NCI-H2227 (cell line): ENCODE measurements at regions not wholly inside any gene's neighbourhood (a gene's known extent, or its start where the extent isn't known, plus 50 kb on each side); places are given as distances from the start of the nearest gene placed in this dataset.
"Not testable (repeated sequence)": the region's sequence is repeated elsewhere in the genome, so short reads cannot be mapped to it uniquely, and the experiment has no call there.

ENCODE experiments used
- DNase-seq: peaks from one replicate; lab custom pipeline; 2025; ENCODE audit not compliant: unreplicated experiment; lab: John Stamatoyannopoulos, UW

DNA sequence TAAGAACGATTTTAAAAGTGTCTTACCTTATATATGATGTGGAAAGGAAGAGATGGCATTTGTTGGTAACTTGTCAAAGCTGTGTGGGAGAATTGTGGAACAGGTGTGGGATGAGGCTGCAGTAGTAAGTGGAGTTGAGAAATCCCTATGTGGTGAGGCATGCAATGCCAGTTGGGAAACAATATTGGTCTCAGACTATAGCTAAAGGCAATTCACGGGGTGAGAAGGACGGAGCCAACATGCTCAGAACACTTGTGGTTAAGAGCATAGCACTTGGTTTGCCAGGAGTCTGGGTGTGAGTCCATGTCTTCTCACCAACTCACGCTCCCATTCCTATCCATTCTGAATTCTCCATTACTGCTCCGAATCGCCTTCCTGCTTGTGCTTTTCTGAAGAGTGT lies 615.6 kb upstream of the ADAMTS9 start:
- DNase-seq = no peak

DNA sequence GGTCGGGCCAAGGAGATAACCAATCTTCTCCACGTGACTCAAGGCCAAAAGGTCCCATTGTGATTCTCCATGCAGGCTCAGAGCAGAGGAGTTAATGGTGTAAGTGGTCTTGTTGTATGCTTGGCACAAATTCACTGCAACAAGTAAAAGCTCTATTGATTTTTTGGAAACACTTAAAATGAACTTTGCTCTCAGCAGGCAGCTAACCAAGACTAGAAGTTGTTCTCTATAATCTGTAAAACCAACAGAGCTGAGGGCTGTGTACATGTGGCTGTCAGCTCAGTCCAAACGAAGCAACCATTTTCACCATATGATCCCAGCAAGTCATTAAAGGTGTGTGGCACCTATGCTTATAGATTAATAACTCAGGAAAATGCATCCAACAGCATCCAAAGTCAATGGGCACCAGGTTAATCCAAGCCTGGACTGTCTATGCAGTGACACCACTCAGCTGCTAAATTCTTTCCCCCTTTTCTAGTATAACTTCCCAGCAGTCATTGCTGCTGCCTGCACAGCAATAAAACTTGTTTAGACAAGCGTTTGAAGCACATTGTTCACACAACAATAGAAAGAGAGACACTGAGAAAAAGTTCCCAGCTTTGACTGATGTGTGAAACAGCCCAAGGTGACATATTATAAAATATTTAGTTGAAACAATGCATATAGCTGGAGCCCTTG lies 603.8 kb upstream of the ADAMTS9 start:
- no peak for DNase-seq

DNA sequence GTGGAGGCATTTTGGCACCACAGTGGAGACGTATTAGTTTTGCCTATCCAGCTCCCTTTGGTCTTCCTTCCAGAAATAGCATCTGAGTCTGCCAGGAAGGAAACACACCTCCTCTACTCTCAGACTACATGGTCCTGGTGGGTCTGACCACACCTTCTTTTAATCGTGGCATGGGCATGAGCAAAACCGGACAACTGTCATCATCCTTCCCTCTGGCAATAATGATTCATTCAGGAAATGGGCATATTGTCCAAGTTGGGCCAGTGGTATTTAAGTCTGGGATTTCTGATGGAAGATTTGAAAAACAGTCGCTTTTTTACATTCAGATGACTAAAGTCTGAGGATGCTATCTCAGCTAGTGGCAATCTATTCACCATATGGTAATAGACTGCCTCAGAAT lies 601.0 kb upstream of the ADAMTS9 start:
- DNase-seq = no peak

DNA sequence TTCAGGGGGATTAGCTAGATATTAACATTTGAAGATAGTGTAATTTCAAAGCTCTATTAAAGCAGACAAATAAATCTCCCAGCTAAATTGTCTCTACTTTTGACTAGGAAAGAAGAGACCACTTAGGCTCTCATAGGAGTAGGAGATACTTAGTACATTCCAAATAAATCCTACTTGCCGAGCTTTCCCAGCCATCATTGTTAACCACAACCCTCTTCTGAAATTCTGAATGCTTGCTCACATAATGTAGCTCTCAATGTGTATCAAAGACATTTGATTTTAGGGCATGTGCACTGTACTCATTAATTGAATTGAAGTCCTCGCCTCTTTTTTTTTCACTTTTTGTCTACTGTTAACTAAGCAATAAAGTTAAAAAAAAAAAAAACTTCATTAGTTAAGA lies 598.2 kb upstream of the ADAMTS9 start:
- DNase-seq = no peak

DNA sequence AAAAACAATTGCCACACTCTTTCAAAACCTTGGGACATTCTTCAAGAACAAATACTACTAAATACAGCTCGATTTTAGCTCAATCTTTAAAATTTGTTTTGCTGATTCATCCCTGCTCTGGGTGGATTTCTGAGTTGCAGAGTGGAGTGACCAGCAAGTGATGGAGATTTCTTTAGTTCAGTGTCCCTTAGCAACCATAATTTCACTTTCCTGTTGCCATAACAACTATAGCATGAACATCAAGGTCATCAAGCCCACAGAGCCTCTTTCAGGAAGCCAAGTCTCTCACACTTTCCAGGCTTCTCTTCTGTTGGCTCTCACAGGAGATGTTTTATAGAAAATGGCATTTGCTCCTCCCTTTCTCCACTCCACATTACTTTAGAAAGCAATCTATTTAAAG lies 597.2 kb upstream of the ADAMTS9 start:
- peak; percentile 51 for DNase-seq

DNA sequence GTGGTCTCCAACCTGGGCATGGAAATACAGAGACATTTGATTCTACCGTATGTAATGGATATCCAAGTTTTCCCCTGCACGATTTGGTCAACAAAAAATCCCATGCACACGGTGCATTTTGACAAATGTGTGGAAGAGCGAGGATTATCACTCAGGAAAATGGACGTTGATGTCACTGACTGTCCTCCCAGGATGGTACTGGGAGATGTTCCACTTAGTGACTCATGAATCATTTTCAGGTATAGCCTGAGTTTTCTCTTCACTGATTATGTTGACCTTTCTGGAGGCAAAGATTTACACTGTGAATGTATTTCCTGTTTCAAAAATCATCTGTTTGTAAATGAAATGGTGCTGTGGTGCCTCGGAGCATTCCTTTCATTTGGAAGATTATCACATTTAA lies 596.7 kb upstream of the ADAMTS9 start:
- no peak for DNase-seq

DNA sequence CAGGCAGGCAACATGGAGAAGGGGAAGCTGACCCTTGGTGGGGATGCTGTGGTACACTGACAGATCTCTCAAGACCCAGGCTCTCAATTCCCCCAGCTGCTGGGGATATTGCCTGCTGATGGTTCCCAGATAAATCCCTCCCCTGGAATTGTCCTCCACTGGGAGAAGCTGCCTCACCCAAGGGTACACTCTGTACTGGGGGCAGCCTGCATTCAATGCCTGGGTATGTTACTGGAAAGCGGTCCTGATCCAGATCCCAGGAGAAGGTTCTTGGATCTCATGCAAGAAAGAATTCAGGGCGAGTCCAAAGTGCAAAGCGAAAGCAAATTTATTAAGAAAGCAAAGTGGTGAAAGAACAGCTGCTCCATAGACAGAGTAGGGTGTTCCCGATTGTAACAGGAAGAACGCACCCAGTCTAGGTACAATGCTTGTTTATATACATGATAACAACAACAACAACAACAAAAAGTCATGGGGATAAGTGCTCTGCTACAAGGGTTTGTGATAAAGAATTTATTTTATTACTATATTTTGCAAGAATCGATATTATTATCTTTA lies 591.5 kb upstream of the ADAMTS9 start:
- no peak for DNase-seq

DNA sequence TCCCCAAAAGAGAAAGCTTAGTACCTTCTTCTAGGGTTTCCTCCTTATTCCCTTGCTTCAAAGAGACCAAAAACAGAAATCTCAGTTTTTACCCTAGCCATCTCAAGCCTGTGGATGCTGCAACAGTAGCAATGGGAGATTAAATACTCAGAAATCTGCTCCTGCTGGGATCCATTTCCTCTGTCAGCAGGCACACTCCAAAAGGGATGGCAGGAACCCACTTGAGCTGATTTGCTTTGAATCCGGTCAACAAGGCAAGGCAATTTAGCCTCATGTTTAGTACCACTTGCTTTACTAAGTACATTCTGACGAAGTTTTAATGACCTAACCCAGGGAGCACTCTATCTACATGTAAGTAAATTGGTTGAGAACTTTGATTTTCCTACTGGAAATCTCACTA lies 590.0 kb upstream of the ADAMTS9 start:
- no peak for DNase-seq

DNA sequence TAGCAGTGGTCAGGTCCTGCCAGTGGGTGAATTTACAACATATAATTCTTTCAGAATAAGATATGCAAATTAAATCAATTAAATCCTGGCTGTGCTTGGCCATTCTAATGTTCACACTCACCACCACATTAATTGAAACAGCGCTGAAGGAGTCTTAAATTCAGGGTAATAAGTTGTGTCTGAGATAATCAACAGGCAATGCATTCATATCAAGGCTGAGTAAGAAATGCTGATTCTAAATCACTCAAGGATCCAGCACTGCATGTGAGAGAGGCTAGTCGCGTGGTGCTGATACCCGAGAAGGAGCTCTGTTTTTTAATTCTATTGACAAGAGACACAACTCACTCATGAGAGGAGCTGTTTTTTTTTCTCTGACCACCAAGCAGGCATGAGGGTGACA lies 588.8 kb upstream of the ADAMTS9 start:
- DNase-seq = no peak

DNA sequence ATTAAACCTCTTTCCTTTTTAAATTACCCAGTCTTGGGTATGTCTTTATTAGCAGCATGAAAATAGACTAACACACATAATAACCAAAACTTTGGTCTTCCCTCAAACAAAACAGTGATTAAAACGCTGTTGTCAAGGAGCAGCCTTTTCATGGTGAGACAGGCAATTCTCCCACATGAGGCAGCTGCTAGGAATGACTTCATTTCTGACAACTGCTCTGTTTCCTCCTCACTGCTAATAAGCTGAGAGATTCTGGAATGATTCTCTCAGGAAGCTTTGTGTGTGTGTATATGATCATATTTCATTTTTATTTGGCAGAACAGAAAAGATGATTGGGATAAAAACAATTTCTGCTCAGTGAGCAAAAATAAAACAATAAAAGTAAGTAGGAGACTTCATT lies 580.6 kb upstream of the ADAMTS9 start:
- DNase-seq = no peak

DNA sequence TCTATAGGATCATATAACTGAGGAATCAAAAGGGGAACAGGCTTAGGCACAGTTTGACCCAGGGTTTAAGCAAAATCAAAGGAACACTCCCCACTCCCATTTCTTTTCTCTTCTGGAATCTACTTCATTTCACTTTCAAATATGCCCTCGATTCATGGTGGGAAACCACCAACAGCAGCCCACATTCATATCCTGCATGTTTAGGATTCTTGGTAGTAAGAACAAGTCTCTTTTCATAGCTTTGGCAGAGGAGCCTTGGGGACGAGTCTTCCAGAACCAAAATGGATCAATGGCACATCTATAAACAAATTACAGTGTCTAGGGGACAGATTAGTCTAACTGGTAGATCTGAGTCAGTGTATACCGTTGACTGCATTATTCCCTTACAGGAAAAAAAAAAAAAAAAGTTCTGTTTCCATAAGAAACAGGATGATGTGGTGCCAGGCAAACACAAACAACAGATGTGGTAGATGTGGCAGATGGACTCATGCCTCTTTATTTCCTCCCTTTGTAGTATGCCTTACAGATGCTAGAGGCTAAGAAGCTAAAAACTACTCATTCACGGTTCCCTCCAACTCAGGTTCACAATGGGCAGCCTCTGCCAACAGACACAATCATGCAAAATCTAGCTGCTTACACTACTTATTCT lies 578.3 kb upstream of the ADAMTS9 start:
- no peak for DNase-seq

DNA sequence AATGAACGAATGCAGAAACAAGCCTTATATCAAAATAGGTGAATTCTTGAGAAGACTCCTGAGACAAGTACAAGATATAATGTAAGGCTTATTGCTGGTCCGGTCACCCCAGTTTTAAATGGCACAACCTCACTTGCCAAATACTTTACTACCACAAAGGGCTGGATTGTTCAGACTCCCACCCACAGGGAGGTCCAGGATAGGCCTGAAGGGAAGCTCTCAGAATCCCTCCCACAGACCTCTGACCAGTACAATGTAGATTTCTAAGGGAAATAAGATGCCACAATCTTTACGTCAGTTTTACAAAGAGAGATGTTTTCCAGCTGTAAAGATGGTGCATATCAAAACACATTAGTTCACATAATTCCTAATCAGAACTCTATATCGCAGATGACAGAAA lies 577.7 kb upstream of the ADAMTS9 start:
- no peak for DNase-seq

DNA sequence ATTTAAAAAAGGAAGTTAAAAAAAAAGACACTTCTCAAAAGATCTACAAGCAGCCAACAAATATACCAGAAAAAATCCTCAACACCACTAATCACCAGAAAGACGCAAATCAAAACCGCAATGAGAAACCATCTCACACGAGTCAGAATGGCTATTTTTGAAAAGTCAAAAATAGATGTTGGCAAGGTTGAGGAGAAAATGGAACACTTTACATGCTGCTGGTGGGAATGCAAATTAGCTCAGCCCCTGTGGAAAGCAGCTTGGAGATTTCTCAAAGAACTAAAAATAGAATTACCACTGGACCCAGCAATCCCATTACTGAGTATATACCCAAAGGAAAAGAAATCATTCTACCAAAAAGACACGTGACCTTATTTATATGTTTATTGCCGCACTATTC lies 574.7 kb upstream of the ADAMTS9 start:
- DNase-seq = no peak

DNA sequence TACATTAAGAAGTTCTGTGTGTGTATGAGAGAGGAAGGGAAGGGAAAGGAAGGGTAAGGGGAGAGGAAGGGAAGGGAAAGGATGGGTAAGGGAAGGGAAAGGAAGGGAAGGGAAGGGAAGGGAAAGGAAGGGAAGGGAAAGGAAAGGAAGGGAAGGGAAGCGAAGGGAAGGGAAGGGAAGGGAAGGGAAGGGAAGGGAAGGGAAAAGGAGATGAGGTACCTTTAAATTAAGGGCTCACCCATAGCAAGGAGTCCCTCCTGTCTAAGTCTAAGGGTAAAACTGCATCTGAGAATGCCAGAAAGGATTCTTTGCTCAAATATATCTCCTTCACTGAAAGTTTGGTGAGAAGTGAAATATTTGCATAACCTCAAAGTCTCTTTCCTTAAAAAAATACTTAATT lies 572.1 kb upstream of the ADAMTS9 start:
- no peak for DNase-seq

DNA sequence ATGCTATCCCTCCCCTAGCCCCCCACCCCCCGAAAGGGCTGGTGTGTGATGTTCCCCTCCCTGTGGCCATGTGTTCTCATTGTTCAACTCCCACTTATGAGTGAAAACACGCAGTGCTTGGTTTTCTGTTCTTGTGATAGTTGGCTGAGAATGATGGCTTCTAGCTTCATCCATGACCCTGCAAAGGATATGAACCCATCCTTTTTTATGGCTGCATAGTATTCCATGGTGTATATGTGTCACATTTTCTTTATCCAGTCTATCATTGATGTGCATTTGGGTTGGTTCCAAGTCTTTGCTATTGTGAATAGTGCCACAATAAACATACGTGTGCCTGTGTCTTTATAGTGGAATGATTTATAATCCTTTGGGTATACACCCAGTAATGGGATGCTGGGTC lies 565.1 kb upstream of the ADAMTS9 start:
- DNase-seq = not testable (repeated sequence)

DNA sequence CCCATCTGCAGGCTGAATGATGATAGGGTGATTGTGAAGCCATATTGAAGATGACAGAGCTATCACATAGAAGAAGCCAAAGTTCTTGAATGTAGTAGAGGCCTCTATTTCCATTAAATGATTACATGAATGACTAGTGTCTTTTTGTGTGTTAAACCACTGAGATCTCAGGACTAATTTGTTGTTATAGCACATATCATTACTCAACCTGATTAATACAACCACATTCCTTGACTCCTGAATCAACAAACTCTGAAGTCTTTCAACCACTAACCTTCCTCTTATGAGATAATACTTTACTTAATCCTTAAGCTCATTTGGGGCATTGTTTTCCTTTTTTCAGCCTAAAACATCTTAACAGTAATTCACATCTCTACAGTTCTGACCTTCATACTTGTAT lies 564.5 kb upstream of the ADAMTS9 start:
- DNase-seq = no peak

DNA sequence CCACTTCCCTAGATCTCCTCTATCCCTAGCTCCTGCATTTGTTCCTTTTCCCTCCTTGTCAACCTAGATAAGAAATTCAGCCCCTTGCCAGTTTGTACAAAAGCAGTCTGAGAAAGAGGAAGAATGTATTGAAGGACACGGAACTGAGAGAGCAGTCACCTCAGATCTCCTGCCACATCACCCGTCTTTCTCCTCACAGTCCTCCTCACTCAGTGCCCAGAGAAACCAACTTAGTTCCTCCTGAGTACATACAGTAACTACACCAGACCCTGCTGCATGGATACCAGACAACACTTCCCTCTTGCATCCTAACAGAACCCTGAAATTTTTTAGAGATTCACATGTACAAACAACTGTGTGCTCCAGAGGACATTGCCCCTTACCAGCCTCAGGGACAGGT lies 563.6 kb upstream of the ADAMTS9 start:
- DNase-seq = no peak

DNA sequence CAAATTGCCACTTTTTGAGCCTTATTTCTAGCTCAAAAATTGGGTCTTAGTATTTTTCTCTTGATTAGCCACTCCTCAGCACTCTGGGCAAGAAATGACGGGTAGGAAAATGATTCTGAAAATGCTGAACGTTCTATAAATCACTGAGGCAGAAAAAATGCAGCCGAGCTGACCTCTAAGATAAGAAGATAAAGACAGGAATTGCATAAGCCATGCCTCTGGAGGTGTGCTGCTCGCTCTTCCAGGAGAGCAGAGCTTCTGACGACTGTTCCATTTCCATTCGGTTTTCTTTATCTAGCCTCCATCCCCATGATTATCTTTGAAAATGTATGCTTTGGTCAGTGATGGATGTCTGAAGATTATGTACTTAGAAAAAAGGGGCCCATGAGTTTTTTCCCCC lies 558.8 kb upstream of the ADAMTS9 start:
- peak; percentile 3 for DNase-seq

DNA sequence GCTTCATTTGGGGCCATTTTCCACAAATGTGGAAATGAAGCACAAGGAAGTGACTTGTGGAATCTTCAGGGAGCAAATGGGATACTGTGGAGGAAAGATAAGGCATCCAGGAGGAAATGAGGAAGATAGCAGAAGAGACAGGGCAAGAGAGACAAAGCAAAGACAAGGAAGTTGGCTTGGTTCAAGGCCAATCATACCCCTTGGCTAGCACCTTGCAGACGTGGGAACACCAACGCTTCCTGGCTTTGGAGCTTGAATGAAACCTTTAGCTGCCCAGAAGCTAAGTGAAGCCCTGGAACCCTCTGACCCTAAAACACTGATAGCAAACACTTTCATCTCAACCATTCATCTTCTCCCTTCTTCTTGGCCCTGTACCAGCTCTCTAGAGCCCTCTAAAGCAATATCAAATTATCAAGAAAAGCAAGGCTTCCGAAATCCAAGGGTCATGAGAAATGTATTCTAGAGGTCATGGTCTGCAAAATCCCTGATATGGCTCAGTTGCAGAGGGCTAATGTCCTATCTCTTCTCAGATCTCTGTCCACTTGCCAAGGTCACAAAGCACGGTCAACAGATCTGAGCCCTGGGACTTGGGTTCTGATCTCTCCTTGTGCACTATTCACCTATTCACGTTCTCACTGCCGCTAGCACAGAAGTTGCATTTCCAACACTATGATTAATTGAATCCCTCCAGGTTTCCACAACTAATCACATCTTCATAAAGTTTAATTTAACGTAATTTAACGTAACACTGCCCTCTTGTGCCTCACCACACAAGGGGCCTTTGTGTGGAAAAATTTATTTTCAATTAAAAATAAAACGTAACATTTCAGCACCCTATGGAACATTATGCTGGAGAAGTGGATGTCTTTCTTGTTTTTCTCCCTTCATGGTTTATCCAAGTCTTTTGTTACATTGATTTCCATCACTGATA lies 557.6 kb upstream of the ADAMTS9 start:
- no peak for DNase-seq

DNA sequence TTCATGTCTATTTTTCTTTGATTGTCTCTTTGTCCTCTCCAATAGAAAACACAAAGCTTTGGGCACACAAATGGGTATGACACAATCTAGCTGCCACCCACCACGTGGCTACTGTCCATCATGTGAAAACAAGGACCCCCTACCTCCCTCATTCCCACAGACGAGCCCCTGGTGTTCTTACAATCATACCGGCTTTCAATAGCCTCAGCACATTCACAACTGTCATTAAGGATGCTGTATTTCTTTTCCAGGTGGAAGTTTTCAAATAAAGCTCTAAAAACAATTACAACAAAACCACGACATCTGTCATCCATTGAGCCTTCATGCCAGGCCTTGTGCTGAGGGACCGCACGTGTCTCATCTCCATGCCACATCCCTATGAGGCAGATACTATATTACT lies 552.6 kb upstream of the ADAMTS9 start:
- DNase-seq = no peak

DNA sequence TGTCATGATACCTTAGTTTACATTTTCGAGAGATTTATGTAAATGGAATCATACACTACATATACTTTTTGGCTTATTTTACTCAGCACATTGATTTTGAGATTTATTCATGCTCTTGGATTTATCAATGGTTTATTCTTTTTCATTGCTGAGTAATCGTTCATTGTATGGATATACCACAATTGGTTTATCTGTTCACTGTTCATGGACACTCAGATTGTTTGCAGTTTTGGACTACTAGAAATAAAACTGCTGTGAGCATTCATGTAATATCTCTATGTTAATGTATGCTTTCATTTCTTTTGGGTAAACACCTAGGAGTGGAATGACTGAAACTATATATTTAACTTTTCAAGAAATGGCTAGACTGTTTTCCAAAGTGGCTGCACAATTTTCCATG lies 550.9 kb upstream of the ADAMTS9 start:
- DNase-seq = no peak

DNA sequence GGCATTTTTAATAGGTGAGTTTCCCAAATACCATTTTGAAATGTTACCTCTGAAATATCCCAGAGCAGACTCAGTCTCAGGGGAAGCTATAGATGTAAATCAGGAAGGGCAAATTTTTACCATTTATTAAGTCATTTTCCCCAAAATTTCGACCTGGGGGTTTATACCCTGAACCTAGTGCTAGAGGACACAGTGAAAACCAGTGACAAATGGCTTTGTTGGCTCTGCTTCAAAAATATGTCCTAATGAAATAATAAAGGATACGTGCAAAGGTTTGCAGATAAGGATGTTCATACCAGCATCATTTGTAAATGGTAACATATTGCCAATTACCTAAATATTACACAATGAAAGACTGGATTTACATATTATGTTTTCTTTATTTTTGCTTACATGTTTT lies 546.7 kb upstream of the ADAMTS9 start:
- DNase-seq = no peak
